Activated CD8-positive, alpha-beta T cell treated with anti-CD3 and anti-CD28 coated beads, Interleukin-2, amount 10 ng/mL, durations not matched to agents 7 days and 5 days (primary cell): ENCODE measurements at regions not wholly inside any gene's neighbourhood (a gene's known extent, or its start where the extent isn't known, plus 50 kb on each side); places are given as distances from the start of the nearest gene placed in this dataset.
"Not testable (repeated sequence)": the region's sequence is repeated elsewhere in the genome, so short reads cannot be mapped to it uniquely, and the experiment has no call there.

ENCODE experiments used
- ATAC-seq: fragments of 150-1000 bp; cut with Tn5 transposase; one replicate; pipeline ENCODE4 v1.10.0; 2021; ENCODE audit warnings: moderate library complexity
- CTCF ChIA-PET: fragments of 350-600 bp; sonication (Branson Sonifier 250); formaldehyde crosslinking; loops from one replicate; lab custom pipeline; 2021; ENCODE audit warnings: antibody characterized with exemption; lab: Charles Lee
- POLR2A ChIA-PET: fragments of 350-600 bp; sonication (Branson Sonifier 250); formaldehyde crosslinking; loops from one replicate; lab custom pipeline; 2021; ENCODE audit warnings: antibody characterized with exemption; lab: Charles Lee
- DNase-seq: peaks from one replicate; pipeline ENCODE4 v3.0.0-alpha.2; 2020
- H3K27ac Mint-ChIP-seq: one replicate; pipeline ENCODE4 v1.8.0; 2021; ENCODE audit warnings: mild to moderate bottlenecking, mixed read lengths
- H3K27me3 Mint-ChIP-seq: one replicate; pipeline ENCODE4 v1.8.0; 2021; ENCODE audit warnings: low read depth, mixed read lengths
- H3K36me3 Mint-ChIP-seq: one replicate; pipeline ENCODE4 v1.8.0; 2021; ENCODE audit warnings: low read depth, mixed read lengths
- H3K4me1 Mint-ChIP-seq: one replicate; pipeline ENCODE4 v1.8.0; 2021; ENCODE audit warnings: low read depth, mixed read lengths
- H3K4me3 Mint-ChIP-seq: one replicate; pipeline ENCODE4 v1.8.0; 2021; ENCODE audit warnings: mild to moderate bottlenecking, mixed read lengths
- H3K9me3 Mint-ChIP-seq: one replicate; pipeline ENCODE4 v1.8.0; 2022; ENCODE audit warnings: mixed read lengths; ENCODE audit not compliant: insufficient read depth

GRCh38 chr10:71107117-71107516 is 105.3 kb upstream of the UNC5B start:
- peaks cover 15% of the 10 kb centered on the region for H3K27me3 Mint-ChIP-seq
- H3K36me3 Mint-ChIP-seq, POLR2A ChIA-PET, ATAC-seq, H3K4me3 Mint-ChIP-seq, CTCF ChIA-PET, DNase-seq, H3K9me3 Mint-ChIP-seq, H3K27ac Mint-ChIP-seq, H3K4me1 Mint-ChIP-seq: not testable (repeated sequence)

- ATAC-seq: not testable (repeated sequence)
These were observed 104.3 kb upstream of the UNC5B start for GRCh38 chr10:71108042-71108441.

GRCh38 chr10:71112138-71112785 is 100.1 kb upstream of the UNC5B start:
- Mint-ChIP-seq H3K36me3 (no peaks in the 10 kb centered on the region), H3K4me3 (no peak overlapping the region), H3K27ac (no peak overlapping the region), H3K4me1 (no peaks in the 10 kb centered on the region), H3K27me3 (peaks cover 14% of the 10 kb centered on the region), H3K9me3 (peaks cover 13% of the 10 kb centered on the region)
- ATAC-seq (no peak), DNase-seq (no peak)
- CTCF ChIA-PET: no interaction called here
- POLR2A ChIA-PET: no interaction called here

More at GRCh38 chr10:71108042-71108441, 104.3 kb upstream of the UNC5B start:
- H3K27ac Mint-ChIP-seq, POLR2A ChIA-PET, DNase-seq, H3K4me3 Mint-ChIP-seq, H3K36me3 Mint-ChIP-seq, H3K9me3 Mint-ChIP-seq, H3K4me1 Mint-ChIP-seq, CTCF ChIA-PET: not testable (repeated sequence)
- H3K27me3 Mint-ChIP-seq: peaks cover 15% of the 10 kb centered on the region

- Mint-ChIP-seq H3K27ac (no peak overlapping the region), H3K9me3 (peaks cover 20% of the 10 kb centered on the region), H3K27me3 (peaks cover 21% of the 10 kb centered on the region), H3K4me1 (no peaks in the 10 kb centered on the region), H3K36me3 (no peaks in the 10 kb centered on the region), H3K4me3 (no peak overlapping the region)
- CTCF ChIA-PET: no interaction called here
- no peak for ATAC-seq
- DNase-seq: no peak
- POLR2A ChIA-PET: no interaction called here
These were observed 95.9 kb upstream of the UNC5B start for GRCh38 chr10:71116426-71116825.

GRCh38 chr10:71117589-71117988 is 94.8 kb upstream of the UNC5B start:
- CTCF ChIA-PET, DNase-seq, POLR2A ChIA-PET, H3K4me1 Mint-ChIP-seq, H3K36me3 Mint-ChIP-seq, H3K27ac Mint-ChIP-seq, H3K4me3 Mint-ChIP-seq, ATAC-seq: not testable (repeated sequence)
- peaks cover 31% of the 10 kb centered on the region for H3K27me3 Mint-ChIP-seq
- peaks cover 20% of the 10 kb centered on the region for H3K9me3 Mint-ChIP-seq

- H3K4me1 Mint-ChIP-seq: peaks cover under 1% of the 10 kb centered on the region
- no peak for ATAC-seq
- H3K27me3 Mint-ChIP-seq: peaks cover 31% of the 10 kb centered on the region
- H3K27ac Mint-ChIP-seq: no peak overlapping the region
- H3K36me3 Mint-ChIP-seq: no peaks in the 10 kb centered on the region
- DNase-seq: no peak
- CTCF ChIA-PET: no interaction called here
- POLR2A ChIA-PET: no interaction called here
- H3K4me3 Mint-ChIP-seq: no peak overlapping the region
- H3K9me3 Mint-ChIP-seq: peaks cover 4% of the 10 kb centered on the region
These were observed 89.3 kb upstream of the UNC5B start for GRCh38 chr10:71123023-71123422.

GRCh38 chr10:71124921-71125748 is 87.2 kb upstream of the UNC5B start:
- Mint-ChIP-seq H3K9me3 (peaks cover 4% of the 10 kb centered on the region), H3K27me3 (peaks cover 28% of the 10 kb centered on the region), H3K27ac (no peak overlapping the region), H3K36me3 (no peaks in the 10 kb centered on the region), H3K4me3 (no peak overlapping the region), H3K4me1 (peaks cover 9% of the 10 kb centered on the region)
- ATAC-seq (no peak), DNase-seq (peak; percentile 18)
- ChIA-PET POLR2A (interaction anchor here (0.6 kb wide), 1 partner anchor 62 kb away, joined by 3 read pairs; no protein-coding TSS in a partner anchor), CTCF (no interaction called here)

- no peak overlapping the region for H3K27ac Mint-ChIP-seq
- H3K9me3 Mint-ChIP-seq: peaks cover 2% of the 10 kb centered on the region
- POLR2A ChIA-PET: interaction anchor here (0.6 kb wide), 1 partner anchor 62 kb away, joined by 3 read pairs; no protein-coding TSS in a partner anchor
- H3K27me3 Mint-ChIP-seq: peaks cover 26% of the 10 kb centered on the region
- ATAC-seq (no peak), DNase-seq (peak; percentile 17)
- H3K4me1 Mint-ChIP-seq: peaks cover 9% of the 10 kb centered on the region
- no peaks in the 10 kb centered on the region for H3K36me3 Mint-ChIP-seq
- CTCF ChIA-PET: no interaction called here
- H3K4me3 Mint-ChIP-seq: no peak overlapping the region
These were observed 86.6 kb upstream of the UNC5B start for GRCh38 chr10:71125749-71126107.

GRCh38 chr10:71126432-71126831 is 85.9 kb upstream of the UNC5B start:
- CTCF ChIA-PET: no interaction called here
- H3K4me1 Mint-ChIP-seq: peaks cover 9% of the 10 kb centered on the region
- ATAC-seq: no peak

GRCh38 chr10:71127104-71127503 is 85.3 kb upstream of the UNC5B start:
- CTCF ChIA-PET: no interaction called here
- H3K27ac Mint-ChIP-seq: no peak overlapping the region

More at GRCh38 chr10:71126432-71126831, 85.9 kb upstream of the UNC5B start:
- H3K27ac Mint-ChIP-seq: no peak overlapping the region
- no peaks in the 10 kb centered on the region for H3K9me3 Mint-ChIP-seq
- peaks cover 26% of the 10 kb centered on the region for H3K27me3 Mint-ChIP-seq
- H3K4me3 Mint-ChIP-seq: no peak overlapping the region
- no peak for DNase-seq
- H3K36me3 Mint-ChIP-seq: no peaks in the 10 kb centered on the region
- POLR2A ChIA-PET: no interaction called here

GRCh38 chr10:71127773-71128172 is 84.6 kb upstream of the UNC5B start:
- peaks cover 14% of the 10 kb centered on the region for H3K27me3 Mint-ChIP-seq

More at GRCh38 chr10:71127104-71127503, 85.3 kb upstream of the UNC5B start:
- Mint-ChIP-seq H3K36me3 (no peaks in the 10 kb centered on the region), H3K27me3 (peaks cover 21% of the 10 kb centered on the region), H3K4me1 (peaks cover 9% of the 10 kb centered on the region), H3K9me3 (no peaks in the 10 kb centered on the region), H3K4me3 (no peak overlapping the region)
- ATAC-seq (no peak), DNase-seq (peak; percentile 9)
- POLR2A ChIA-PET: no interaction called here

GRCh38 chr10:71128311-71128980 is 83.9 kb upstream of the UNC5B start:
- Mint-ChIP-seq H3K4me3 (no peak overlapping the region), H3K27me3 (peaks cover 9% of the 10 kb centered on the region), H3K27ac (no peak overlapping the region), H3K36me3 (no peaks in the 10 kb centered on the region), H3K4me1 (peaks cover 12% of the 10 kb centered on the region), H3K9me3 (no peaks in the 10 kb centered on the region)
- no peak for ATAC-seq
- DNase-seq: peak; percentile 19
- CTCF ChIA-PET: no interaction called here
- POLR2A ChIA-PET: no interaction called here

More at GRCh38 chr10:71127773-71128172, 84.6 kb upstream of the UNC5B start:
- ATAC-seq (no peak), DNase-seq (peak; percentile 17)
- Mint-ChIP-seq H3K27ac (no peak overlapping the region), H3K4me3 (no peak overlapping the region), H3K36me3 (no peaks in the 10 kb centered on the region), H3K9me3 (no peaks in the 10 kb centered on the region), H3K4me1 (peaks cover 11% of the 10 kb centered on the region)
- ChIA-PET CTCF (no interaction called here), POLR2A (no interaction called here)
